Astrocyte of the cerebellum (primary cell): ENCODE measurements at regions not wholly inside any gene's neighbourhood (a gene's known extent, or its start where the extent isn't known, plus 50 kb on each side); places are given as distances from the start of the nearest gene placed in this dataset.

Experiments
- DNase-seq: peaks from one replicate; pipeline ENCODE4 v3.0.0-alpha.2; 2011; ENCODE audit warnings: low read depth
- H3K4me3 ChIP-seq: 2 replicates; pipeline ENCODE4 v1.5.1; 2011; ENCODE audit warnings: mild to moderate bottlenecking, low read depth, low read length, moderate library complexity
- CTCF ChIP-seq: IDR thresholded peaks from 2 replicates; pipeline ENCODE4 v1.5.1; 2012; ENCODE audit warnings: low read length, low read depth, moderate library complexity, mild to moderate bottlenecking; ENCODE audit errors: missing control alignments
- in situ Hi-C: cut with HindIII; loops from 2 replicates; pipeline ENCODE4 v1.10.0; 2017; ENCODE audit warnings: low sequenced_read_pairs

GRCh38 chr19:31668921-31669320, 319.7 kb upstream of the TSHZ3 start:
- H3K4me3 ChIP-seq = no peak overlapping the region
- in situ Hi-C loops = no loop called here
- no peak for DNase-seq
- no peak for TF ChIP-seq CTCF

- H3K4me3 ChIP-seq = no peak overlapping the region
- TF ChIP-seq CTCF = no peak
- in situ Hi-C loops = no loop called here
- DNase-seq = no peak
Measured at GRCh38 chr19:31670931-31671330, 321.7 kb upstream of the TSHZ3 start.

- no peak overlapping the region for H3K4me3 ChIP-seq
- TF ChIP-seq CTCF = no peak
- DNase-seq = no peak
- in situ Hi-C loops = no loop called here
Measured at GRCh38 chr19:31671411-31672035, 322.3 kb upstream of the TSHZ3 start.

- peak; percentile 72 for DNase-seq
- in situ Hi-C loops = no loop called here
- no peak overlapping the region for H3K4me3 ChIP-seq
- TF ChIP-seq CTCF = no peak
Measured at GRCh38 chr19:31674503-31675192, 325.4 kb upstream of the TSHZ3 start.

GRCh38 chr19:31675193-31675913, 326.1 kb upstream of the TSHZ3 start:
- H3K4me3 ChIP-seq = no peak overlapping the region
- TF ChIP-seq CTCF = no peak
- peak; percentile 50 for DNase-seq
- in situ Hi-C loops = no loop called here

- no peak for DNase-seq
- peak; percentile 21 for TF ChIP-seq CTCF
- no peak overlapping the region for H3K4me3 ChIP-seq
- in situ Hi-C loops = no loop called here
Measured at GRCh38 chr19:31676271-31677004, 327.2 kb upstream of the TSHZ3 start.
